ENCODE measurements at regions not wholly inside any gene's neighbourhood (a gene's known extent, or its start where the extent isn't known, plus 50 kb on each side); places are given as distances from the start of the nearest gene placed in this dataset.

- Histone ChIP-seq H2BK120ac (ENCODE audit: low read depth, low read length) (no peak overlapping the region), H3K79me1 (ENCODE audit: low read depth in 1 of 2, low read length in 2 of 2) (no peaks in the 10 kb centered on the region), H3K9ac (ENCODE audit: low read depth, low read length) (no peak overlapping the region), H3K23ac (ENCODE audit: low read depth, low read length) (no peak overlapping the region), H3K27me3 (ENCODE audit: control insufficient read depth, insufficient read depth, low read length) (peaks cover 2% of the 10 kb centered on the region), H2BK5ac (ENCODE audit: low read depth, low read length, poor library complexity, severe bottlenecking) (no peak overlapping the region), H2AK5ac (ENCODE audit: low read depth, low read length) (no peak overlapping the region), H3K4me3 (ENCODE audit: insufficient read depth, low read depth, low read length) (no peak overlapping the region), H2AK9ac (replicated peaks; ENCODE audit: low read depth, low read length, poor library complexity) (no peak overlapping the region), H3K4me1 (ENCODE audit: control insufficient read depth, insufficient read depth, low read length) (no peaks in the 10 kb centered on the region), H3K36me3 (ENCODE audit: control insufficient read depth, insufficient read depth, low read length) (no peaks in the 10 kb centered on the region), H3K4ac (ENCODE audit: low read depth, low read length) (no peak overlapping the region), H3K27ac (ENCODE audit: insufficient read depth, low read length) (no peak overlapping the region), H2BK15ac (ENCODE audit: low read depth, low read length) (no peak overlapping the region), H3K14ac (replicated peaks; ENCODE audit: low read depth, low read length) (no peak overlapping the region), H4K5ac (ENCODE audit: low read depth, low read length) (no peak overlapping the region), H4K91ac (ENCODE audit: insufficient read depth, low read depth, low read length) (no peak overlapping the region), H2AFZ (replicated peaks; ENCODE audit: low read length, poor library complexity) (no peak overlapping the region), H2BK20ac (ENCODE audit: low read depth, low read length) (no peak overlapping the region), H4K20me1 (ENCODE audit: insufficient read depth, low read length) (no peaks in the 10 kb centered on the region), H3K9me1 (ENCODE audit: insufficient read depth, low read length) (no peaks in the 10 kb centered on the region), H3K9me3 (ENCODE audit: control insufficient read depth, insufficient read depth, low read length) (no peaks in the 10 kb centered on the region; the same call in 1 of the 2 replicates), H3K18ac (ENCODE audit: low read depth, low read length) (no peak overlapping the region), H3K4me2 (ENCODE audit: low read depth, low read length) (no peak overlapping the region), H3K56ac (ENCODE audit: extremely low read depth, insufficient read depth, low read length) (no peak overlapping the region), H4K8ac (ENCODE audit: low read depth in 2 of 2, low read length in 2 of 2) (no peak overlapping the region)
- ChIA-PET CTCF (no interaction called here), POLR2A (ENCODE audit: unreplicated experiment) (no interaction called here)
- ATAC-seq (ENCODE audit: low read depth) (no peak), DNase-seq (no peak)
- TF ChIP-seq RAD21 (IDR thresholded peaks at IDR 0.05; ENCODE audit: low read length) (no peak), MXI1 (IDR thresholded peaks at IDR 0.05; ENCODE audit: borderline replicate concordance, low read depth, low read length) (no peak), BHLHE40 (IDR thresholded peaks at IDR 0.05; ENCODE audit: low read depth, low read length) (no peak), NFE2L2 (IDR thresholded peaks at IDR 0.05; ENCODE audit: low read depth, low read length) (no peak), MAFK (IDR thresholded peaks at IDR 0.05; ENCODE audit: low read depth, low read length) (no peak)
- dilution Hi-C loops (cut with HindIII; ENCODE audit: low sequenced_read_pairs, unreplicated experiment) = no loop called here
- intact Hi-C loops (cut with micrococcal nuclease) = no loop called here
- in situ Hi-C loops (cut with MboI; ENCODE audit: low sequenced_read_pairs) = no loop called here
- WGBS, 2 experiments (ENCODE audit: extremely low coverage in 2 of 2, insufficient read length in 1 of 2) = 37% methylated on average over 2 of the region's 3 CpGs; no CpG with 5 or more reads in 1 of the 2 experiments
- BruUV-seq (replicated peaks) = no TSS peak
Observed at GRCh38 chr16:50878536-50878935, 136.7 kb downstream of the CYLD start.

Measured in IMR-90 (cell line).